Panc1 (cell line): ENCODE measurements at regions not wholly inside any gene's neighbourhood (a gene's known extent, or its start where the extent isn't known, plus 50 kb on each side); places are given as distances from the start of the nearest gene placed in this dataset.

ENCODE experiments used
- ATAC-seq: fragments of 200-7000 bp; cut with Tn5 transposase; 2 replicates; pipeline ENCODE4 v1.9.1; 2020; ENCODE audit warnings: mild to moderate bottlenecking, moderate library complexity
- BruUV-seq: library from RNA; stranded (reverse); fragments of 400-500 nt; replicated peaks from 2 replicates; lab custom pipeline; 2021; lab: Mats Ljungman, UMichigan
- CTCF ChIA-PET: fragments of 300-600 bp; sonication (Branson Sonifier 250); formaldehyde crosslinking; loops from one replicate; lab custom pipeline; 2022; ENCODE audit warnings: antibody characterized with exemption; lab: Charles Lee
- POLR2A ChIA-PET: fragments of 300-600 bp; sonication (Branson Sonifier 250); formaldehyde crosslinking; loops from one replicate; lab custom pipeline; 2022; ENCODE audit warnings: antibody characterized with exemption; lab: Charles Lee
- DNase-seq: peaks from one replicate; pipeline ENCODE4 v3.0.0-alpha.2; 2010; ENCODE audit warnings: low read depth, low spot score
- H3K27ac ChIP-seq: 2 replicates; pipeline ENCODE4 v1.5.1; 2011; ENCODE audit warnings: mild to moderate bottlenecking, low read length, inconsistent platforms
- H3K27me3 ChIP-seq: fragments of 200-500 bp; sonication (Bioruptor generic); 2 replicates; pipeline ENCODE4 v1.6.0; 2014; ENCODE audit warnings: low read length, inconsistent platforms; ENCODE audit not compliant: control insufficient read depth, insufficient read depth
- H3K36me3 ChIP-seq: fragments of 200-500 bp; sonication (Bioruptor generic); 2 replicates; pipeline ENCODE4 v1.5.1; 2014; ENCODE audit warnings: inconsistent platforms, mild to moderate bottlenecking, low read length, moderate library complexity; ENCODE audit not compliant: control insufficient read depth, insufficient read depth
- H3K4me1 ChIP-seq: 2 replicates; pipeline ENCODE4 v1.5.1; 2011; ENCODE audit warnings: inconsistent platforms, mild to moderate bottlenecking, low read length, moderate library complexity; ENCODE audit not compliant: control insufficient read depth, insufficient read depth
- H3K4me3 ChIP-seq, 2 experiments: 2 replicates each; pipeline ENCODE4 v1.5.1; 2011 to 2012; ENCODE audit warnings: low read depth in 2 of 2, low read length in 2 of 2, mild to moderate bottlenecking in 2 of 2, inconsistent platforms in 1 of 2, moderate library complexity in 1 of 2
- H3K9me3 ChIP-seq: fragments of 200-500 bp; sonication (Bioruptor generic); 2 replicates; pipeline ENCODE4 v1.5.1; 2014; ENCODE audit warnings: low read depth, mild to moderate bottlenecking, inconsistent platforms, low read length, moderate library complexity; ENCODE audit not compliant: control insufficient read depth, insufficient read depth
- POLR2AphosphoS5 ChIP-seq: IDR thresholded peaks from 2 replicates; pipeline ENCODE4 v1.6.1; 2012; ENCODE audit warnings: mild to moderate bottlenecking, low read depth, low read length, moderate library complexity
- SIN3A ChIP-seq: IDR thresholded peaks from 2 replicates; pipeline ENCODE4 v1.6.1; 2012; ENCODE audit warnings: low read depth, mild to moderate bottlenecking, low read length, moderate library complexity, borderline replicate concordance; ENCODE audit not compliant: insufficient read depth
- TCF7L2 ChIP-seq: IDR thresholded peaks from 2 replicates; pipeline ENCODE4 v1.6.1; 2011; ENCODE audit warnings: mild to moderate bottlenecking, low read depth, low read length, inconsistent platforms
- in situ Hi-C: cut with HindIII; loops from 2 replicates; pipeline ENCODE4 v1.10.0; 2016; ENCODE audit warnings: low sequenced_read_pairs, low pct_unique_long_range_greater_than_20kb
- intact Hi-C: fragments of 100-400 bp; cut with micrococcal nuclease; formaldehyde crosslinking; loops from one replicate; pipeline ENCODE4 v1.10.0; 2022; ENCODE audit not compliant: unreplicated experiment
- TF ChIP-seq, protein P1 (sequence below): fragments of 450-650 bp; IDR thresholded peaks from 2 replicates; pipeline ENCODE4 v1.5.1; 2017; ENCODE audit warnings: mild to moderate bottlenecking
- TF ChIP-seq, protein P2 (sequence below), 2 experiments: IDR thresholded peaks; 2 replicates each; pipeline ENCODE4 v1.6.1; 2011 to 2012; ENCODE audit warnings: low read depth in 2 of 2, control low read depth in 1 of 2, low read length in 1 of 2, mild to moderate bottlenecking in 1 of 2, moderate library complexity in 1 of 2; ENCODE audit not compliant: insufficient read depth in 1 of 2

DNA sequence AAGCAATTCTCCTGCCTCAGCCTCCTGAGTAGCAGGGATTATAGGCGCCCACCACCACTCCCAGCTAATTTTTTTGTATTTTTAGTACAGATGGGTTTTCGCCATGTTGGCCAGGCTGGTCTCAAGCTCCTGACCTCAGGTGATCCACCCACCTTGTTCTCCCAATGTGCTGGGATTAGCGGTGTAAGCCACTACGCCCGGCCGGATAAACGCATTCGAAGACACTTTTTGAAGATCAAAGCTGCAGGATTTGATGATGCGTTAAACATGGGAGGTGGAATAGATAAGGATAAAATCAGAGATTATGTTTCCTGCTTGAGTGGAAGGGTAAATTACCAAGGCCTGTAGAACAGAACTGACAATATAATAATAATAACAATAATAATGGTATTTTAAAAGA lies 389.4 kb upstream of the POU3F1 start:
- ChIA-PET POLR2A (no interaction called here), CTCF (no interaction called here)
- Histone ChIP-seq H3K36me3 (no peaks in the 10 kb centered on the region), H3K4me3 (no peak overlapping the region), H3K9me3 (no peaks in the 10 kb centered on the region), H3K27me3 (peaks cover 23% of the 10 kb centered on the region), H3K4me1 (no peaks in the 10 kb centered on the region), H3K27ac (no peak overlapping the region)
- no TSS peak for BruUV-seq
- TF ChIP-seq POLR2AphosphoS5 (no peak), SIN3A (no peak), TCF7L2 (no peak)
- TF ChIP-seq, protein P1, sequence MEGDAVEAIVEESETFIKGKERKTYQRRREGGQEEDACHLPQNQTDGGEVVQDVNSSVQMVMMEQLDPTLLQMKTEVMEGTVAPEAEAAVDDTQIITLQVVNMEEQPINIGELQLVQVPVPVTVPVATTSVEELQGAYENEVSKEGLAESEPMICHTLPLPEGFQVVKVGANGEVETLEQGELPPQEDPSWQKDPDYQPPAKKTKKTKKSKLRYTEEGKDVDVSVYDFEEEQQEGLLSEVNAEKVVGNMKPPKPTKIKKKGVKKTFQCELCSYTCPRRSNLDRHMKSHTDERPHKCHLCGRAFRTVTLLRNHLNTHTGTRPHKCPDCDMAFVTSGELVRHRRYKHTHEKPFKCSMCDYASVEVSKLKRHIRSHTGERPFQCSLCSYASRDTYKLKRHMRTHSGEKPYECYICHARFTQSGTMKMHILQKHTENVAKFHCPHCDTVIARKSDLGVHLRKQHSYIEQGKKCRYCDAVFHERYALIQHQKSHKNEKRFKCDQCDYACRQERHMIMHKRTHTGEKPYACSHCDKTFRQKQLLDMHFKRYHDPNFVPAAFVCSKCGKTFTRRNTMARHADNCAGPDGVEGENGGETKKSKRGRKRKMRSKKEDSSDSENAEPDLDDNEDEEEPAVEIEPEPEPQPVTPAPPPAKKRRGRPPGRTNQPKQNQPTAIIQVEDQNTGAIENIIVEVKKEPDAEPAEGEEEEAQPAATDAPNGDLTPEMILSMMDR, result no peak
- DNase-seq (no peak), ATAC-seq (no peak)
- in situ Hi-C loops (no loop called here), intact Hi-C loops (no loop called here)

DNA sequence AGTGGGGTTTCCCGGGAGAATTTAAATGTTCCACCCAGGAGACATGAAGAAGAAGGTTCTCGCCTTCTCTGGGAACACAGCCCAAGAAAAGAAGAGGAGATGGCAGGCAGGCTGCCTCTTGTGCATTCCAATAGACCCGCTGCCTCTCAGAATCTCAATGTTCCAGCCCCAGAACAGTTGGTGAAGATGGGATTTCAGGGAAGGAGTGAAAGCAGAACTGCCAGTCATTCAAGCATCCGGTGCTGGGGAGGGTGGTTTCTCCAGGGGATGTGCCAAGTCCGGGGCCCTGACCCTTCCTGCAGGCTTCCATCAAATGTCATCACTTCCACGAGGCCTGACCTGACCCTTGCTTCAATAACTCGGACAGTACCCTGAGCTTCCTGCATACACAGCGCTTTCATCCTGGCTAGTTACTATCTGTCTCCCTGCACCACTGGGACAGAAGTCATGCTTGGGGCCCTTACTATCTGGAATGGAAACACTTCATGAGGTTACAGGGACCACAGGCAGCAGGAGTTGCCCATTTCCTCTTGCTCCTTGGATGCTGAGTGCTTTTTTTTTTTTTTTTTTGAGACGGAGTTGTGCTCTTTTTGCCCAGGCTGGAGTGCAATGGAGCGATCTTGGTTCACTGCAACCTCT lies 386.6 kb upstream of the POU3F1 start:
- peaks cover 18% of the 10 kb centered on the region for H3K27me3 ChIP-seq
- ChIA-PET POLR2A (no interaction called here), CTCF (no interaction called here)
- H3K9me3 ChIP-seq, result no peaks in the 10 kb centered on the region
- TF ChIP-seq, protein P1, result no peak
- no peak for TF ChIP-seq POLR2AphosphoS5
- TF ChIP-seq, protein P2, sequence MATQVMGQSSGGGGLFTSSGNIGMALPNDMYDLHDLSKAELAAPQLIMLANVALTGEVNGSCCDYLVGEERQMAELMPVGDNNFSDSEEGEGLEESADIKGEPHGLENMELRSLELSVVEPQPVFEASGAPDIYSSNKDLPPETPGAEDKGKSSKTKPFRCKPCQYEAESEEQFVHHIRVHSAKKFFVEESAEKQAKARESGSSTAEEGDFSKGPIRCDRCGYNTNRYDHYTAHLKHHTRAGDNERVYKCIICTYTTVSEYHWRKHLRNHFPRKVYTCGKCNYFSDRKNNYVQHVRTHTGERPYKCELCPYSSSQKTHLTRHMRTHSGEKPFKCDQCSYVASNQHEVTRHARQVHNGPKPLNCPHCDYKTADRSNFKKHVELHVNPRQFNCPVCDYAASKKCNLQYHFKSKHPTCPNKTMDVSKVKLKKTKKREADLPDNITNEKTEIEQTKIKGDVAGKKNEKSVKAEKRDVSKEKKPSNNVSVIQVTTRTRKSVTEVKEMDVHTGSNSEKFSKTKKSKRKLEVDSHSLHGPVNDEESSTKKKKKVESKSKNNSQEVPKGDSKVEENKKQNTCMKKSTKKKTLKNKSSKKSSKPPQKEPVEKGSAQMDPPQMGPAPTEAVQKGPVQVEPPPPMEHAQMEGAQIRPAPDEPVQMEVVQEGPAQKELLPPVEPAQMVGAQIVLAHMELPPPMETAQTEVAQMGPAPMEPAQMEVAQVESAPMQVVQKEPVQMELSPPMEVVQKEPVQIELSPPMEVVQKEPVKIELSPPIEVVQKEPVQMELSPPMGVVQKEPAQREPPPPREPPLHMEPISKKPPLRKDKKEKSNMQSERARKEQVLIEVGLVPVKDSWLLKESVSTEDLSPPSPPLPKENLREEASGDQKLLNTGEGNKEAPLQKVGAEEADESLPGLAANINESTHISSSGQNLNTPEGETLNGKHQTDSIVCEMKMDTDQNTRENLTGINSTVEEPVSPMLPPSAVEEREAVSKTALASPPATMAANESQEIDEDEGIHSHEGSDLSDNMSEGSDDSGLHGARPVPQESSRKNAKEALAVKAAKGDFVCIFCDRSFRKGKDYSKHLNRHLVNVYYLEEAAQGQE (IDR thresholded peaks at IDR 0.05; ENCODE audit: insufficient read depth in 1 of 2, low read depth in 2 of 2, low read length in 1 of 2), result no peak
- no peak for TF ChIP-seq TCF7L2
- no peak for TF ChIP-seq SIN3A
- H3K4me3 ChIP-seq, result no peak overlapping the region
- intact Hi-C loops (no loop called here), in situ Hi-C loops (no loop called here)
- no peaks in the 10 kb centered on the region for H3K4me1 ChIP-seq
- BruUV-seq, result no TSS peak
- no peak for ATAC-seq
- H3K36me3 ChIP-seq, result no peaks in the 10 kb centered on the region
- DNase-seq, result no peak
- no peak overlapping the region for H3K27ac ChIP-seq
